ENCODE measurements at regions not wholly inside any gene's neighbourhood (a gene's known extent, or its start where the extent isn't known, plus 50 kb on each side); places are given as distances from the start of the nearest gene placed in this dataset.

DNA sequence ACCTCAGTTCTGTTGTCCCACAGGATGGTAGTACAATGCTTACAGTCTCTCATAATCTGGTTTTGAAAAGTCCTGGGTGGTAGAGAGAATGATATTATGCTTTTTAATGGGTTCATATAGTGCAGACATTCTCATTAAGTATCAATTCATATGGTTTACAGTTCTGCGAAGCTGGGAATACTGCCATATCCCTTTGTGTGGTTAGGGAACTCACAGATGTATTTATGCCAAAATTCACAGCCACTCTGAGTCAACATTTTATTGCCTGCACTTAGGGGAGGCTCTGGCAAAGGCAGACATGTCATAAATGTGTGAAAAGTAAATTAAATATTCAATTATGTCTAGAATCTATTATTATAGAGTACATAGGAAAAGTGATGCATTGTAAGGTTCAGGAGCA lies 808.2 kb downstream of the SUCLG1 start:
- Histone ChIP-seq H3K27ac (ENCODE audit: low read length) (no peak overlapping the region), H3K36me3 (ENCODE audit: control insufficient read depth, insufficient read depth, low read length) (no peaks in the 10 kb centered on the region), H3K9me3 (ENCODE audit: control insufficient read depth, insufficient read depth, low read length) (no peaks in the 10 kb centered on the region), H3K4me3 (ENCODE audit: low read length) (no peak overlapping the region), H3K4me1 (ENCODE audit: control insufficient read depth, insufficient read depth, low read length) (no peaks in the 10 kb centered on the region), H3K27me3 (ENCODE audit: control insufficient read depth, insufficient read depth, low read length) (no peaks in the 10 kb centered on the region)
- WGBS (ENCODE audit: insufficient coverage, insufficient read length) = no CpG with 5 or more reads among the region's 1 CpG
- DNase-seq (ENCODE audit: low read depth, low spot score) = no peak

DNA sequence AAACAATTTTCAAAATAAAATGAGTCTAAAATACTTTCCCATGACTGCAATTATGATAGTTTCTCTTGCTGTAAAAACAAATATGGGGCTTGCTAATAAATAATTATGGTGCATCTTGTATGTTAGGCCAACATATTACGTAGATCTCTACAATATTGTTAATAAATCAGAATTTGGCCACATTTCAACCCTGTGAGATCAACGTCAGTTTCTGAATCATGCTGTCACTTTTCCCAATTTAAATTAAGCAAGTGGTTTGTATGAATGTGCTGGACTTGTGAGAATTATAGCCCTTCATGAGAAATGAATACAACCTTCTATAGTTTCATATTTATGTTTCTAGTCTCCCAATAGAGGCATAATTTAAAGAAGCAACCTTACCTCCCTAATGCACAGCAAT lies 808.9 kb downstream of the SUCLG1 start:
- no peaks in the 10 kb centered on the region for H3K36me3 ChIP-seq (ENCODE audit: control insufficient read depth, insufficient read depth, low read length)
- H3K9me3 ChIP-seq (ENCODE audit: control insufficient read depth, insufficient read depth, low read length) = no peaks in the 10 kb centered on the region
- no peak for DNase-seq (ENCODE audit: low read depth, low spot score)
- no CpG with 5 or more reads among the region's 2 CpGs for WGBS (ENCODE audit: insufficient coverage, insufficient read length)
- H3K27ac ChIP-seq (ENCODE audit: low read length) = no peak overlapping the region
- H3K27me3 ChIP-seq (ENCODE audit: control insufficient read depth, insufficient read depth, low read length) = no peaks in the 10 kb centered on the region
- no peak overlapping the region for H3K4me3 ChIP-seq (ENCODE audit: low read length)
- no peaks in the 10 kb centered on the region for H3K4me1 ChIP-seq (ENCODE audit: control insufficient read depth, insufficient read depth, low read length)

DNA sequence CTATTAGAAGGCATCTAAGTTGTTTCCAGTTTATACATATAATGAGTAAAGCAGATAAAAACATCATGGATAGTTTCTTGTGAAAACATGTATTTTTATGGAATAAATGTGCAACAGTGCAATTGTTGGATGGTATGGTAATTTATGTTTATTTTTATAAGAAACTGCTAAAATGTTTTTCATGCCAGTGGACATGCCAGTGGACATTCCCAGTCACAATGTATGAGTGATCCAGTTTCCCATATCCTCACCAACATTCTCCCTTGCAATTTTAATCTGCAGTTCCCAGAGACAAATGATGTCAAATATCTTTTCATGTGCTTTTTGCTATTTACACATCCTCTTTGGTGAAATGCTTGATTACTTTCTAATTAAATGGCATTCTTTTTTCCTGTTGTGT lies 818.6 kb downstream of the SUCLG1 start:
- H3K27me3 ChIP-seq (ENCODE audit: control insufficient read depth, insufficient read depth, low read length) = no peaks in the 10 kb centered on the region
- no peaks in the 10 kb centered on the region for H3K36me3 ChIP-seq (ENCODE audit: control insufficient read depth, insufficient read depth, low read length)
- no peak for DNase-seq (ENCODE audit: low read depth, low spot score)
- H3K4me3 ChIP-seq (ENCODE audit: low read length) = no peak overlapping the region
- no peaks in the 10 kb centered on the region for H3K4me1 ChIP-seq (ENCODE audit: control insufficient read depth, insufficient read depth, low read length)
- H3K27ac ChIP-seq (ENCODE audit: low read length) = no peak overlapping the region
- H3K9me3 ChIP-seq (ENCODE audit: control insufficient read depth, insufficient read depth, low read length) = no peaks in the 10 kb centered on the region

DNA sequence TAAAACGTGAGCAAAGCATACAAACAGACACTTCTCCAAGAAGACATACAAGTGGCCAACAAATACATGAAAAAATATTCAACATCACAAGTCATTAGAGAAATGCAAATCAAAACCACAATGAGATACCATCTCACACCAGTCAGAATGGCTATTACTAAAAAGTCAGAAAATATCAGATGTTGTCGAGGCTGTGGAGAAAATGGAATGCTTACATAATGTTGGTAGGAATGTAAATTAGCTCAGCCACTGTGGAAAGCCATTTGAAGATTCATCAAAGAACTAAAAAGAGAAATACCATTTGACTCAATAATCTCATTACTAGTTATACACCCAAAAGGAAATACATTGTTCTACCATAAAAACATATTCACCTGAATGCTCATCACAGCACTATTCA lies 825.7 kb downstream of the SUCLG1 start:
- WGBS (ENCODE audit: insufficient coverage, insufficient read length) = no CpG with 5 or more reads among the region's 2 CpGs
- no peaks in the 10 kb centered on the region for H3K27me3 ChIP-seq (ENCODE audit: control insufficient read depth, insufficient read depth, low read length)
- no peaks in the 10 kb centered on the region for H3K9me3 ChIP-seq (ENCODE audit: control insufficient read depth, insufficient read depth, low read length)
- H3K27ac ChIP-seq (ENCODE audit: low read length) = no peak overlapping the region
- H3K4me1 ChIP-seq (ENCODE audit: control insufficient read depth, insufficient read depth, low read length) = no peaks in the 10 kb centered on the region
- no peak for DNase-seq (ENCODE audit: low read depth, low spot score)
- H3K36me3 ChIP-seq (ENCODE audit: control insufficient read depth, insufficient read depth, low read length) = no peaks in the 10 kb centered on the region
- no peak overlapping the region for H3K4me3 ChIP-seq (ENCODE audit: low read length)

DNA sequence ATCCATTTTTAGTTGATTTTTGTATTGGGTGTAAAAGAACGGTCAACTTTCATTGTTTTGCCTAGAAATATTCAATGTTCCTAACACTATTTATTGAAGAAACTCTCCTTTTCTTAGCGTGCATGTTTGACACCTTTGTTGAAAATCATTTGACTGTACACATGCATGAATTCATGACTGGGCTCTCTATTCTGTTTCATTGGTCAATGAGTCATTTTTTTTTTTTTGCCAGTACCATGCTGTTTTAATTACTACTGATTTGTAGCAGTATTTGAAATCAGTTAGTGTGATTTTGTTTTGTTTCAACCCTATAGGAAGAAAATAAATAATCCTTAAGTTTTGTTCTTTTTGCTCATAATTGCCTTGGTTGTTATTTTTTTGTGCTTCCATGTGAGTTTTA lies 828.7 kb downstream of the SUCLG1 start:
- H3K4me3 ChIP-seq (ENCODE audit: low read length) = no peak overlapping the region
- H3K36me3 ChIP-seq (ENCODE audit: control insufficient read depth, insufficient read depth, low read length) = no peaks in the 10 kb centered on the region

DNA sequence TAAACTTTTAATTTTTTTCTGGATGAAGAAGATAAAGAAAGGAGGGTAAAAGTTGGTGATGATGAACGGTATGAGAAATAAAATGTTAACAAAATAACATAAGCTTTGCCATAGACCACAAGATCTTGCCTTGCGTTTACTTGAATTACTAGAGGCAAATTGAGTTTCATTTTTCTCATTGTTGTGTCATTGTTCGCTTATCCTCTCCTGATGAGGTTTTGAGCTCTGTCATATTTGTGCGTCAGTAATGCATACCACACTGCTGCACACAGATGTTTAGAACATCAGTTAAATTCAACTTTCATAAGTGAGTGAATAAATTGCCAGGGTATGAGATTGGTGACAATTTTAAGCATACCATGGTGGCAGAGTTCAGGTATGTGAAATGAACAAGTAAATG lies 843.6 kb downstream of the SUCLG1 start:
- Histone ChIP-seq H3K4me1 (ENCODE audit: control insufficient read depth, insufficient read depth, low read length) (no peaks in the 10 kb centered on the region), H3K27ac (ENCODE audit: low read length) (no peak overlapping the region), H3K36me3 (ENCODE audit: control insufficient read depth, insufficient read depth, low read length) (no peaks in the 10 kb centered on the region), H3K4me3 (ENCODE audit: low read length) (no peak overlapping the region), H3K9me3 (ENCODE audit: control insufficient read depth, insufficient read depth, low read length) (no peaks in the 10 kb centered on the region), H3K27me3 (ENCODE audit: control insufficient read depth, insufficient read depth, low read length) (no peaks in the 10 kb centered on the region)
- 100% methylated on average over 1 of the region's 4 CpGs for WGBS (ENCODE audit: insufficient coverage, insufficient read length)
- DNase-seq (ENCODE audit: low read depth, low spot score) = no peak

More for the DNA sequence above, 828.7 kb downstream of the SUCLG1 start:
- DNase-seq (ENCODE audit: low read depth, low spot score) = no peak
- no peak overlapping the region for H3K27ac ChIP-seq (ENCODE audit: low read length)
- H3K27me3 ChIP-seq (ENCODE audit: control insufficient read depth, insufficient read depth, low read length) = no peaks in the 10 kb centered on the region
- no CpG with 5 or more reads among the region's 2 CpGs for WGBS (ENCODE audit: insufficient coverage, insufficient read length)
- no peaks in the 10 kb centered on the region for H3K4me1 ChIP-seq (ENCODE audit: control insufficient read depth, insufficient read depth, low read length)
- no peaks in the 10 kb centered on the region for H3K9me3 ChIP-seq (ENCODE audit: control insufficient read depth, insufficient read depth, low read length)

DNA sequence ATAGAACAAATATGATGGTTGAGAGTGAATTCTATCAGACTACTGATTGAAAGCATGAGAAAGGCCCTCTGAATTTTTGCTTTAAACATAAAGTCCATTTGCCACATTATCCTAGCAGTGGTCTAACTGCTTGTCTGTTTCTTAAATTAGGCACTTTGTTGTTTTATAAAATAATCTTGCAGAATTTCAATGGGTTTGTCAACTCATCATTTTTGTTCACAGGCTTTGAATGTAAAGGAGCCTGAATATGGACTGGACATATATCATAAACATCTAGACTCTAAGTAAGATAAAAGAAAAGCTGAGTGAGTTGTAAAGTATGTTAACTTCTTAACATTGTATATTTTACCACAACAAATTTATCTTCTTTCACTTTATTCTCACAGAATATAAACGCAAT lies 845.9 kb downstream of the SUCLG1 start:
- Histone ChIP-seq H3K36me3 (ENCODE audit: control insufficient read depth, insufficient read depth, low read length) (no peaks in the 10 kb centered on the region), H3K27ac (ENCODE audit: low read length) (no peak overlapping the region), H3K4me3 (ENCODE audit: low read length) (no peak overlapping the region), H3K4me1 (ENCODE audit: control insufficient read depth, insufficient read depth, low read length) (no peaks in the 10 kb centered on the region), H3K27me3 (ENCODE audit: control insufficient read depth, insufficient read depth, low read length) (no peaks in the 10 kb centered on the region), H3K9me3 (ENCODE audit: control insufficient read depth, insufficient read depth, low read length) (no peaks in the 10 kb centered on the region)
- WGBS (ENCODE audit: insufficient coverage, insufficient read length) = 100% methylated on average over 1 of the region's 1 CpG
- no peak for DNase-seq (ENCODE audit: low read depth, low spot score)

DNA sequence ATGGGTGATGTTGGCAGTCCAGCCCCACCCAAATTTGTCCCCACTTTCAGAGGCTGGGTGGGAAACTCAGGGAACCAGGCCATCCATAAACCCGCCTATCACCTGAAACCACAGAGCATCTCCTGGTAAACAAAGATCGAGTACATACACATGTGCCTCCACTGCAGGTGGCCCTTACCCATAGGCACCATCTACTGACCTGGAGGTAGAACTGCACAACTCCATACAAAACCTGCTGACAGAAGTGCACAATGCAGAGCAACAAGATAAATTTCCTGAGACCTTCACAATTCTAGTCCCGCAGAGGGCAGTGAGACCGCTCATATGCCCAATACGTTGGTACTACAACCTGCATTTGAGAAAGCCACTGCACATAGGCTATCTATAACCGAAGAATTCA lies 856.3 kb downstream of the SUCLG1 start:
- no peak overlapping the region for H3K4me3 ChIP-seq (ENCODE audit: low read length)
- DNase-seq (ENCODE audit: low read depth, low spot score) = no peak
- H3K4me1 ChIP-seq (ENCODE audit: control insufficient read depth, insufficient read depth, low read length) = no peaks in the 10 kb centered on the region
- no peaks in the 10 kb centered on the region for H3K9me3 ChIP-seq (ENCODE audit: control insufficient read depth, insufficient read depth, low read length)
- no peak overlapping the region for H3K27ac ChIP-seq (ENCODE audit: low read length)
- H3K36me3 ChIP-seq (ENCODE audit: control insufficient read depth, insufficient read depth, low read length) = no peaks in the 10 kb centered on the region
- H3K27me3 ChIP-seq (ENCODE audit: control insufficient read depth, insufficient read depth, low read length) = no peaks in the 10 kb centered on the region
- no CpG with 5 or more reads among the region's 6 CpGs for WGBS (ENCODE audit: insufficient coverage, insufficient read length)

DNA sequence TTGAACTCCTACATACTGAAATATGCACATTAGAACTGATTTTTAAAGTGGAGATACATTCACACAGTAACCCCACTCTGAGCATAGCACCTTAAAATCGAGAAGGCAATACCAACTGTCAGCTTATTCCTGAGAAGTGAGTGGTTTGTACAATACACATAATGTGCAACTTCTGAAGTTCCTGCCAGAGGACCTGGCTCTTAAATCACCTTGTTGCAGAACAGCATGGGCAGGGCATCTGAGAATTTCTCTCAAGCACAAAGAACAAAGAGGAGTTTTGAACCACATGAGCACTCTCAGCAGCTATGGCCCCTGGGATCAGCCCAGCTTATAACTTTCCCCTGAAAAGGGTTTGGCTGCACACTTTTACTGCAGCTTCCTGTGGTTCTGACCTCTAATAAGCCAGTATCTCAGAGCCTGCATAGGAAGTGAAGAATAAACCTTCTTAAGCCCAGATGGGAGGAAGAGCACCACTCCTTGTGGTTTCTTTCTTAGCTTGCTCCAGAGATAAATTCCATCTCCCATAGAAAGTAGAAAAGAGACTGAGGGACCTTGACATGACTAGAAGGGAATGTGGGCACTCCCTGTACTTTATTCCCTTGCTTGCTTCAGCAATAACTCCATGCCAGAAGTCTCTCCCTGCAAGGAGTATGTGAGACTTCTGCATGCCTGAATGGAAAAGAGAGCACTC lies 862.3 kb downstream of the SUCLG1 start:
- H3K36me3 ChIP-seq (ENCODE audit: control insufficient read depth, insufficient read depth, low read length) = no peaks in the 10 kb centered on the region
- H3K27ac ChIP-seq (ENCODE audit: low read length) = no peak overlapping the region

DNA sequence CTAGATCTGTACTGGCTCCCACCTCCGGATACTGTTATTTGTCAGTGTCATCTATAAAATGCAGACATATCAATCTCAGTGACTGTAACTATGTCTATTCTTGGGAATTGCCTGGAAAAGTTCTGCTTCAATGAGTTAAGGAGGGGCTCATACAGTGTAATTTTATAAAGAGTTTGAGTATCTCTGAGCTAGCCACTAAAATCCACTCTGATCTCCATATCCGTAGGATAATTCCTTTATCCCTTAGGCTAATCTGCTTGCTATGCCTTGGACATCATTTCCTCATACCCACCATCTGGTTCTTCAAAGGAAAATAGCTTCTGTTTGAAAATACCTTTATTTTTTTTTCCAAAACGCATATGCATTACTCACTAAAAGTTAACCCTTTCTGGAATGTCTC lies 863.2 kb downstream of the SUCLG1 start:
- WGBS (ENCODE audit: insufficient coverage, insufficient read length) = no CpG with 5 or more reads among the region's 3 CpGs
- H3K4me1 ChIP-seq (ENCODE audit: control insufficient read depth, insufficient read depth, low read length) = no peaks in the 10 kb centered on the region
- H3K4me3 ChIP-seq (ENCODE audit: low read length) = no peak overlapping the region
- no peak overlapping the region for H3K27ac ChIP-seq (ENCODE audit: low read length)
- no peak for DNase-seq (ENCODE audit: low read depth, low spot score)
- H3K9me3 ChIP-seq (ENCODE audit: control insufficient read depth, insufficient read depth, low read length) = no peaks in the 10 kb centered on the region
- H3K36me3 ChIP-seq (ENCODE audit: control insufficient read depth, insufficient read depth, low read length) = no peaks in the 10 kb centered on the region
- H3K27me3 ChIP-seq (ENCODE audit: control insufficient read depth, insufficient read depth, low read length) = no peaks in the 10 kb centered on the region

More for the DNA sequence above, 862.3 kb downstream of the SUCLG1 start:
- DNase-seq (ENCODE audit: low read depth, low spot score) = no peak
- Histone ChIP-seq H3K27me3 (ENCODE audit: control insufficient read depth, insufficient read depth, low read length) (no peaks in the 10 kb centered on the region), H3K9me3 (ENCODE audit: control insufficient read depth, insufficient read depth, low read length) (no peaks in the 10 kb centered on the region), H3K4me1 (ENCODE audit: control insufficient read depth, insufficient read depth, low read length) (no peaks in the 10 kb centered on the region), H3K4me3 (ENCODE audit: low read length) (no peak overlapping the region)
- no CpG with 5 or more reads among the region's 1 CpG for WGBS (ENCODE audit: insufficient coverage, insufficient read length)

DNA sequence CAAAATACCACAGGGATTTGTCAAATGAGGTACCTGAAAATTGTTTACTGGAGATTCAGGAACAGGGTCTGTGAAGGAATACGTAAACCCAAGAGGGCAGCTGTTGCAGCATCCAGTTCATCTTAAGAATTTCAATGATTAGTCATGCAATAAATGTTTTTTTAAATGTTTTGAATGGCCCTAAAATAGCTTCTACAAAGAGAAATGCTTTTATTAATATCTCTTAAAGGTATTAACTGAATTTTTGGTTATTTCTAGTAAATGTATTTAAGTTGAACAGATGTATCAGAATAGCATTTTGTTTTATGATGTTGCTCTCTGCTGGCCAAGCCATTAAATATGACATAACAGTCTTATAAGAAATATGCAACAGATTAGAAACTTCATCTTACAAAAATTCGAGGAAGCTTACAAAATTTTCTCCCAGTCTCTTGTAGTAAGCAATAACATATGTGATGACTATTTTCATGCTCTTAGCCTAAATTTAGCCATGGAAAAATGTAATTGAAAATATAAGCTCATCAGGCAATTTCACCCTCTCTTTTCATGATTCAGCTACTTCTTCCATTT lies 863.9 kb downstream of the SUCLG1 start:
- Histone ChIP-seq H3K27ac (ENCODE audit: low read length) (no peak overlapping the region), H3K9me3 (ENCODE audit: control insufficient read depth, insufficient read depth, low read length) (no peaks in the 10 kb centered on the region), H3K27me3 (ENCODE audit: control insufficient read depth, insufficient read depth, low read length) (no peaks in the 10 kb centered on the region), H3K36me3 (ENCODE audit: control insufficient read depth, insufficient read depth, low read length) (no peaks in the 10 kb centered on the region), H3K4me3 (ENCODE audit: low read length) (no peak overlapping the region), H3K4me1 (ENCODE audit: control insufficient read depth, insufficient read depth, low read length) (no peaks in the 10 kb centered on the region)
- DNase-seq (ENCODE audit: low read depth, low spot score) = no peak
- WGBS (ENCODE audit: insufficient coverage, insufficient read length) = no CpG with 5 or more reads among the region's 2 CpGs

Measured in iPS DF 6.9 (cell line).